ENCODE measurements at regions not wholly inside any gene's neighbourhood (a gene's known extent, or its start where the extent isn't known, plus 50 kb on each side); places are given as distances from the start of the nearest gene placed in this dataset.

DNA sequence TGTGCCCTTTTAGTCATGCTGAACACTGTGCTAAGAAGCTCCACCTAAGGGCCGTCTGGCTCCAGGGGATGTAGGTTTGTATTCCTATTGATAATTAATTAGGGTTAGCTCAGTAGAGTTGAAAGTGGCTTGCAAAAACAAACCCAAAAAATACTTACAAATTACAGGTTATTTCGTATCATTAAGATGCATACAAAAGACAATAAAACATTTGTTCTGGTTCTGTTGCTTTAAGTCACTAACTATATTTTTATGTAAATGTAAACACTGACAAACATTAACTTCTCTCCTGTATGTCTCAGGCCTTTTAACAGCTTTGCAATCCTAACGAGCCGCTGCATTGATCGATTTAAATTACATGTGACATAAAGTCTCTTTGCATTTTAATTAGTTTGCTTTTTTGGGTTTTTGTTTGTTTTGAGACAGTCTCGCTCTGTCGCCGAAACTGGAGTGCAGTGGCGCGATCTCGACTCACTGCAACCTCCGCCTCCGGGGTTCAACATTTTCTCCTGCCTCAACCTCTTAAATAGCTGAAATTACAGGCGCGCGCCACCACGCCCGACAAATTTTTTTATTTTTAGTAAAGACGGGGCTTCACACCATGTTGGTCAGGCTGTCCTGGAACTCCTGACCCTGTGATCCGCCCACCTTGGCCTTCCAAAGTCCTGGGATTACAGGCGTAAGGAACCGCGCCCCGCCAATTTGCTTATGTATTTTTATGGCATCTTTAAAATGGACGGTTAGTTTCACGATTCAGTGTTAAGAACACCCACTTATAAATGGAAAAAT lies 110.9 kb downstream of the HFE start:
- no peak for TF ChIP-seq NRF1 (IDR thresholded peaks at IDR 0.05; ENCODE audit: low read depth, low read length)
- TF ChIP-seq EP300 (IDR thresholded peaks at IDR 0.05; ENCODE audit: borderline replicate concordance in 1 of 2, low read depth in 1 of 2, low read length in 1 of 2): no peak
- peak; percentile 33; the same call in 1 of the 2 replicates for TF ChIP-seq POLR2AphosphoS5 (IDR thresholded peaks at IDR 0.05; ENCODE audit: low read depth, low read length)
- TF ChIP-seq, protein P1, sequence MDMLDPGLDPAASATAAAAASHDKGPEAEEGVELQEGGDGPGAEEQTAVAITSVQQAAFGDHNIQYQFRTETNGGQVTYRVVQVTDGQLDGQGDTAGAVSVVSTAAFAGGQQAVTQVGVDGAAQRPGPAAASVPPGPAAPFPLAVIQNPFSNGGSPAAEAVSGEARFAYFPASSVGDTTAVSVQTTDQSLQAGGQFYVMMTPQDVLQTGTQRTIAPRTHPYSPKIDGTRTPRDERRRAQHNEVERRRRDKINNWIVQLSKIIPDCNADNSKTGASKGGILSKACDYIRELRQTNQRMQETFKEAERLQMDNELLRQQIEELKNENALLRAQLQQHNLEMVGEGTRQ (IDR thresholded peaks at IDR 0.05; ENCODE audit: borderline replicate concordance, low read depth, low read length): no peak
- peak; percentile 17; the same call in 1 of the 2 replicates for TF ChIP-seq CTCF (IDR thresholded peaks at IDR 0.05)

Measured in SK-N-SH (cell line).